ENCODE measurements at regions not wholly inside any gene's neighbourhood (a gene's known extent, or its start where the extent isn't known, plus 50 kb on each side); places are given as distances from the start of the nearest gene placed in this dataset.

DNA sequence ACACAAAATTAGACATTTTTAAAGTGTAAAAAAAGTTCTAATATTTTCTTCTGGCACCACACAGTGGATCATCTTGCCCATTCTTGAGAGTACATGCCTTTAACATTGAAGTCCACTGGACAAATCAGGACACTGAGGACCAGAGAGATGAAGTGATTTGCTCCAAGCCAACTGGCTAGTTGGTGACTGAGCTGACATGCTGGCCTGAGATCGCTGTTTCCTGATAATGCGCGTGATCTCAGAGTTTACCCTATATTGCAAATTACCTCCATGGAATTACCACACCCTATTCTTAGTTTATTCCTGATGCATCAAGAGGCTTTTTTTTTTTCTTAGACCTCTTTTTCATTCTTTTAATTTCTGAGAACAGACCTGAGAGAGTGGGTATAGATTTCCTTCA is 432.8 kb downstream of the CD83 start:
- TF ChIP-seq EP300 (conservative IDR thresholded peaks at IDR 0.05; ENCODE audit: poor library complexity, severe bottlenecking) (no peak), POLR2AphosphoS5 (IDR thresholded peaks at IDR 0.05) (no peak)
- TF ChIP-seq, protein P1, sequence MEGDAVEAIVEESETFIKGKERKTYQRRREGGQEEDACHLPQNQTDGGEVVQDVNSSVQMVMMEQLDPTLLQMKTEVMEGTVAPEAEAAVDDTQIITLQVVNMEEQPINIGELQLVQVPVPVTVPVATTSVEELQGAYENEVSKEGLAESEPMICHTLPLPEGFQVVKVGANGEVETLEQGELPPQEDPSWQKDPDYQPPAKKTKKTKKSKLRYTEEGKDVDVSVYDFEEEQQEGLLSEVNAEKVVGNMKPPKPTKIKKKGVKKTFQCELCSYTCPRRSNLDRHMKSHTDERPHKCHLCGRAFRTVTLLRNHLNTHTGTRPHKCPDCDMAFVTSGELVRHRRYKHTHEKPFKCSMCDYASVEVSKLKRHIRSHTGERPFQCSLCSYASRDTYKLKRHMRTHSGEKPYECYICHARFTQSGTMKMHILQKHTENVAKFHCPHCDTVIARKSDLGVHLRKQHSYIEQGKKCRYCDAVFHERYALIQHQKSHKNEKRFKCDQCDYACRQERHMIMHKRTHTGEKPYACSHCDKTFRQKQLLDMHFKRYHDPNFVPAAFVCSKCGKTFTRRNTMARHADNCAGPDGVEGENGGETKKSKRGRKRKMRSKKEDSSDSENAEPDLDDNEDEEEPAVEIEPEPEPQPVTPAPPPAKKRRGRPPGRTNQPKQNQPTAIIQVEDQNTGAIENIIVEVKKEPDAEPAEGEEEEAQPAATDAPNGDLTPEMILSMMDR (IDR thresholded peaks at IDR 0.05; ENCODE audit: poor library complexity, severe bottlenecking): no peak
